Activated CD4-positive, alpha-beta T cell treated with anti-CD3 and anti-CD28 coated beads for 4 hours (primary cell): ENCODE measurements at regions not wholly inside any gene's neighbourhood (a gene's known extent, or its start where the extent isn't known, plus 50 kb on each side); places are given as distances from the start of the nearest gene placed in this dataset.
"Not testable (repeated sequence)": the region's sequence is repeated elsewhere in the genome, so short reads cannot be mapped to it uniquely, and the experiment has no call there.

Source experiments
- DNase-seq, 2 donors: peaks; one replicate each; pipeline ENCODE4 v3.0.0-alpha.2; 2020

DNA sequence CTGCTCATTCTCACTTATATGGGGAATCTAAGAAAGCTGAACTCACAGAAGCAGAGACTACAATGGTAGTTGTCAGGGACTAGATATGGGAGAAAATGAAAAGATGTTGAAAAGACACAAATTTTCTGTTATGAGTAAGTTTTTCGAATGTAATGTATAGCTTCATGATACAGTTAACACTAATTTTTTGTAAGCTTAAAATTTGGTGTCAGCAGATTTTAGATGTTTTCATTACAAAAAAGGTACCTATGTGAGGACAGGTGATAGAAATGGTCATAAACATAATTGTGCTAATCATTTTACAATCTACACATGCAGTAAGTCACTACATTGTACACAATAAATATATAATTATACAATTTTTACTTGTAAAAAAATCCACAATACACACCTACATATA is 286.6 kb downstream of the ZNF33B start:
- no peak for DNase-seq

DNA sequence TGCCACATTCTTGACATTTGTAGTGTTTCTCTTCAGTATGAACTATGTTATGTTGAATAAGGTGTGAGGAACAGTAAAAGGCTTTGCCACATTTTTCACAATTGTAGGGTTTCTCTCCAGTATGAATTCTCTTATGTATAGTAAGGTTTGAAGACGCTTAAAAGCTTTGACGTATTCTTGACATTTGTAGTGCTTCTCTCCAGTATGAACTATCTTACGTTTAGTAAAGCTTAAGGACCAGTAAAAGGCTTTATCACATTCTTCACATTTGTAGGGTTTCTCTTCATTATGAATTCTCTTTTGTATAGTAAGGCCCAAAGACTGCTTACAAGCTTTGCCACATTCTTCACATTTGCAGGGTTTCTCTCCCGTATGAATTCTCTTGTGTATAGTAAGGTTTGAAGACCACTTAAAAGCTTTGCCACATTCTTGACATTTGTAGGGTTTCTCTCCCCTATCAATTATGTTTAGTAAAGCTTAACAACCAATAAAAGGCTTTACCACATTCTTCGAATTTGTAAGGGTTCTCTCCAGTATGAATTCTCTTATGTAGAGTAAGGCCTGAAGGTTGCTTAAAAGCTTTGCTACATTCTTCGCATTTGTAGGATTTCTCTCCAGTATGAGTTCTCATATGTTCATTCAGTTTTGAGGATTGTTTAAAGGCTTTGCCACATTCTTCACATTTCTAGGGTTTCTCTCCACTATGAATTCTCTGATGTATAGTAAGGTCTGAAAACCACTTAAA is 301.6 kb downstream of the ZNF33B start:
- DNase-seq, result not testable (repeated sequence)

DNA sequence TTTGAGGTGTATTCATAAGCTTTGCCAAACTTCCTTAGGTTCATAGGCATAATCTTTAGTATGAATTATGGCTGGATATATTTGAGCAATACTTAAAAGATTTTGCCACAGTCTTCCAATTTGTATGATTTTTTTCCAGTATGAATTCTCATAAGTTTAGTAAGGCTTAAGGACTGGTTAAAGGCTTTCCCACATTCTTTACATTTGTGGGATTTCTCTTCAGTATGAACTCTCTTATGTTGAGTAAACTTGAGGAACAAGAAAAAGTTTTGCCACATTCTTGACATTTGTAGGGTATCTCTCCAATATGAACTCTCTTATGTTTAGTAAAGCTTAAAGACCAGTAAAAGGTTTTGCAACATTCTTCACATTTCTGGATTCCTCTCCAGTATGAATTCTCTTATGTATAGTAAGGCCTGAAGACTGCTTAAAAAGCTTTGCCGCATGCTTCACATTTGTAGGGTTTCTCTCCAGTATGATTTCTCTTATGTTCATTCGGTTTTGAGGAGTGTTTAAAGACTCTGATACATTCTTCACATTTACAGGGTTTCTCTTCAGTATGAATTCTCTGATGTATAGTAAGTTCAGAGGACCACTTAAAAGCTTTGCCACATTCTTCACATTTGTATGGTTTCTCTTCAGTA is 302.6 kb downstream of the ZNF33B start:
- not testable (repeated sequence) for DNase-seq

DNA sequence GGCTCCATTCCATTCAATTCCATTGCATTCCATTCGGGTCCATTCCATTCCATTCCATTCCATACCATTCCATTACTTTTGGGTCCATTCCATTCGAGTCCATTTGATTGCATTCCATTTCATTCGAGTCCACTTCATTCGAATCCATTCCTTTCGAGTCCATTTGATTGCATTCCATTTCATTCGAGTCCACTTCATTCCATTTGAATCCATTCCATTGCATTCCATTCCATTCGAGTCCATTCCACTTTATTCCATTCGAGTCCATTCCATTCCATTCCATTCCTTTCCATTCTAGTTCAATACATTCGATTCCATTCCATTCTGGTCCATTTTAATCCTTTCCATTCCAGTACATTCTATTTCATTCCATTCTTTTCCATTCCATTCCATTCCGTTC is 334.0 kb downstream of the ZNF33B start:
- no peak for DNase-seq

DNA sequence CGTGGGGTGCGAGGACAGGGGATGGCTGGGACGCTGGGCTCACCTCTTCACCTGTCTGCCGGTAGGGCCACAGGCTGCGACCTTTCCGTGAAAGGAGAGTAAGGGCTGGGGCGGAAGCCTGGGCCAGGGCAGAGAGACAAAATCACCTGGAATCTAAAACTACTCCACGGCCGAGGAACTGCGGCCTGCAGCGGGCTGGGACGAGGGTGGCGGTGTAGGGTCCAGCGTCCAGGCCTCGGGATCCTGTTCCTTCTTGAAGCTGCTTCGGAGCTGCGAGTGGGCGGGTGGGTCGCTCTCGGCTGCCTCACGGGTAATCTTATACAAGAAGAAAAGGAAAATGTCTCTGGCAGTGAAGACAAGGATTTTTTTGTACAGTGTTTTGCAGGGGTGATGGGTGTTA is 356.5 kb downstream of the ZNF33B start:
- not testable (repeated sequence) for DNase-seq

DNA sequence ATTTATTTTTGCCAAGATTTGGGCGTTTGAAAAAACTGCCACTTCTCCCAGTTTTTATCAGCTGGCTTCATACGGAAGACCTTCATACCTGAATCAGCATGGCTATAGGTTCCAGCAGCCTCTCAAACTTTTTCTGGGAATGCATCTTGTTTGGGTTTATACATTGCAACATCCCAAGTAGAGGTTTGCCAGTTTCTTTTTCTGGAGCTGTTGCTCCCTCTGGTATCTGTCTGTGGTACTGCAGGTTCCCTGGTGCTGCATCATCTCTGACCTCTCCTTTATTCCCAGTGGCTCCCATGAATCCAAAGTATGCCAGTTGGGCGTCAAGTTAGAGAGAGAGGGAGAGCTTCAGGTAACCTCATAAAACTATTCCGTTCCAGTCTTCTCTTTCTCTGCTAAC is 368.6 kb downstream of the ZNF33B start:
- not testable (repeated sequence) for DNase-seq

DNA sequence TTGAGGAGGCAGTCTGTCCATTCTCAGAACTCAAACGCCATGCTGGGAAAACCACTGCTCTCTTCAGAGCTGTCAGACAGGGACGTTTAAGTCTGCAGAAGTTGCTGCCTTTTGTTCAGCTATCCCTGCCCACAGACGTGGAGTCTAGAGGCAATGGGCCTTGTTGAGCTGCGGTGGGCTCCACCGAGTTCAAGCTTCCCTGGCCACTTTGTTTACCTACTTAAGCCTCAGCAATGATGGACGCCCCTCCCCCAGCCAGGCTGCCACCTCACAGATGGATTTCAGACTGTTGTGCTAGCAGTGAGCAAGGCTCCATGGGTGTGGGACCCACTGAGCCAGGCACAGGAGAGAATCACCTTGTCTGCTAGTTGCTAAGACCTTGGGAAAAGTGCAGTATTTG is 375.1 kb downstream of the ZNF33B start:
- not testable (repeated sequence) for DNase-seq

DNA sequence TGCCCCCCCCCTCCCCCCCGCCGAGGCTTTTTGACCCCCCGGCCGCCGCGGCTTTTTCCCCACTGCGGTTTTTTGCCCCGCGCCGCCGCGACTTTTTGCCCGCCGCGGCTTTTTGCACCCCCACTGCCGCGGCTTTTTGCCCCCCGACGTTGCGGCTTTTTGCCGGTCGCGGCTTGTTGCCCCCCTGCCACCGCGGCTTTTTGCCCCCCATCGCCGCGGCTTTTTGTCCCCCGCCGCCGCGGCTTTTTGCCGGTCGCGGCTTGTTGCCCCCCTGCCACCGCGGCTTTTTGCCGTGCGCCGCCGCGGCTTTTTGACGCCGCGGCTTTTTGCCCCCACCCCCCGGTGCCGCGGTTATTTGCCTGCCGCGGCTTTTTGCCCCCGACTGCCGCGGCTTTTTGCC is 395.4 kb downstream of the ZNF33B start:
- DNase-seq, result not testable (repeated sequence)

DNA sequence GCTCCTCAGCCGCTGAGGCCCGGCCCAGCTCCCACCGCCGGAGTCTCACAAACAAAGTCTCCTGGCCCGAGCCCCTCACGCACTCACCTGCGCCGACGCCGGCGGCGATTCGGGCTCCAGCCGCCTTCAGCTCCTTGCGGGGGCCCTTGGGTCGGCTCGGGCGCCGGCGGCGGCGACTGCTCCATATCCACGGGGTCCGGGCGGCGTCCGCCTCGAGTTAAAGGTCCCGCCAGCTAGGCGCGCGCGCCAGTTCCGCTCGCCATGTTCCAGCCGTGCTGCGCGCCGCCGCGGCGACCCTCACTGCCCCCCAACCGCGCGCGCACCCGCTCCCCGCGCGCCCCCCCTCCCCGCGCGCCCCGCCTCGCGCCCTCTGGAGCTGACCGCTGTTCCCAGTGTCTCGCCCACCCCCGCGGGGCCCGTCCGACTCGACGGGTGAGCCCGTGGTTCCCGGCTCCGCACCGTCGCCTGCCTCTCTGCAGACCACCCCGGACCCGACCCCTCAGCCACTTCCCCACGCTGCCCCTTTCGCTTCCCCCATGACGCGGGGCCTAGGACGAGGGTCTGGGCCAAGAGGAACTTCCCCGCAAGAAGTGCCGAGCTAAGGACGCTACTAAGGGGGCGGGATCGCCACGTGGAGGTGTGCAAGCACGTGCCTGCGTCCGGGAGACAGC is 396.1 kb downstream of the ZNF33B start:
- DNase-seq, result no peak

DNA sequence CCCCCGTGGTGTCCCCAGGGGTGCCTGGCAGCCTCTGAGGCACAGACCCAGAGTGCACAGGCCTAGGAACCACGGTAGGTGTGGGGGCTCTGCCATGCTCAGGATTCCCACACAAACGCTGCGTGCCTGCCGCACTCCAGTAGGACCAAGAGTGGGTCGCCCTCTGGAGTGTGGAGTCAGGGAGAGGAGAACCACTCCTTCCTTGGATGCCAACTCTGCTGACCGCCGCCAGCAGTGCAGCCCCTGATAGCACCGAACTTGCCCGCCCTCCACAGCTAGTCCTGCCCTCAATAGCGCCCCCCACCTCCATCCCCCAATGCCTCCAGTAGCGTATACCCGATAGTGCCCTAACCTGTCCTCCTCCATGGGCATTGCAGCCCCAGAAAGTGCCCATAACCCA is 402.0 kb downstream of the ZNF33B start:
- DNase-seq, result not testable (repeated sequence)

DNA sequence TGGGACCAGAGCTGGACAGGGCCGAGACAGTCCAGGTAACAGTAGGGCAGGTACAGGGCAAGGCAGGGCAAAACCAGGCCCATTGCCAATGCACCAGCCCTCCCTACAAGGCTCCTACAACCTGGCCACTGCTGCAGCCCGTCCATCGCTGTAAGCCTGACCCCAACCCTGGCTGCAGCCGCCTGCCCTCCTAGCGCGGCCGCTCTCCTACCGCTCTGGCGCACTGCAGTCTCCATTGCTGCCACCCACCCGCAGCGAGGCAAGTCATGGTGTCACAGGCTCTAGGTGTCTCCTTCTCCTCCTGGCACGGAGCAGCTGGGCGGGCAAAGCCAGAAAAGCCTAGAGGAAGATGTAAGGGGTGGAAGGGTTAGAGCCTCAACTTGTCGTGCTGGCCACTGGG is 402.6 kb downstream of the ZNF33B start:
- DNase-seq, result not testable (repeated sequence)

DNA sequence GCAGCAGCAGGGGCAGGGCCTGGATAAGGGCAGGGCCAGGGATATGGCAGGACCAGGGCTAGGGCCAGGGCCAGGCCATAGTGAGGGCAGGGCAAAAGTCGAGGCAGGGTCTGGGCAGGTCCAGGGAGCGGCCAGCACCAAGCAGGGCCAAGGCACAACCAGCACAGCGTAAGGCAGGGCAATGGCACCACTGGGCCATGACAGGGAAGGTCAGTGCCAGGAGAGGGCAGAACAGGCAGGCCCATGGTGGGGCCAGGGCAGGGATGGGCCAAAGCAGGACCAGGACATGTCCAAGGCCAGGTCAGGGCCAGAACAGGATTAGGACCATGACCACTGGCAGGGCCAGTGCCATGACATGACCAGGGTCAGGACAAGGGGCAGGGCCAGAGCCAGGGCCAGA is 403.1 kb downstream of the ZNF33B start:
- DNase-seq, result not testable (repeated sequence)

DNA sequence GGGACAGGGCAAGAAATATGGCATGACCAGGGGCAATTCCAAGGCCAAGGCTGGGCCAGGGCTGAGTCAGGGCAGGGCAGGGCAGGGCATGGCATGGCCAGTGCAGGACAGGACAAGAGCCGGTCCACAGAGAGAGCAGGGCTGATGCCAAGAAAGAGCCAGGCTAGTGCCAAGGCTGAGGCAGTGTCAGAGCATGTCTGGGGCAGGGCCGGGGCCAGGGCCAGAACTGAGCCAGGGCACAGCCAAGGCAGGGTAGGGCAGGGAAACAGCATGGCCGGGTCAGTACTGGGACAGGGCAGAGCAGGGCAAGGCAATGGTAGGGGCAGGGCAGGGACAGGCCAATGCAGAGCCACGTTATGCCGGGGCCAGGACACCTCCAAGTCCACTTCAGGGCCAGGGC is 403.9 kb downstream of the ZNF33B start:
- not testable (repeated sequence) for DNase-seq

DNA sequence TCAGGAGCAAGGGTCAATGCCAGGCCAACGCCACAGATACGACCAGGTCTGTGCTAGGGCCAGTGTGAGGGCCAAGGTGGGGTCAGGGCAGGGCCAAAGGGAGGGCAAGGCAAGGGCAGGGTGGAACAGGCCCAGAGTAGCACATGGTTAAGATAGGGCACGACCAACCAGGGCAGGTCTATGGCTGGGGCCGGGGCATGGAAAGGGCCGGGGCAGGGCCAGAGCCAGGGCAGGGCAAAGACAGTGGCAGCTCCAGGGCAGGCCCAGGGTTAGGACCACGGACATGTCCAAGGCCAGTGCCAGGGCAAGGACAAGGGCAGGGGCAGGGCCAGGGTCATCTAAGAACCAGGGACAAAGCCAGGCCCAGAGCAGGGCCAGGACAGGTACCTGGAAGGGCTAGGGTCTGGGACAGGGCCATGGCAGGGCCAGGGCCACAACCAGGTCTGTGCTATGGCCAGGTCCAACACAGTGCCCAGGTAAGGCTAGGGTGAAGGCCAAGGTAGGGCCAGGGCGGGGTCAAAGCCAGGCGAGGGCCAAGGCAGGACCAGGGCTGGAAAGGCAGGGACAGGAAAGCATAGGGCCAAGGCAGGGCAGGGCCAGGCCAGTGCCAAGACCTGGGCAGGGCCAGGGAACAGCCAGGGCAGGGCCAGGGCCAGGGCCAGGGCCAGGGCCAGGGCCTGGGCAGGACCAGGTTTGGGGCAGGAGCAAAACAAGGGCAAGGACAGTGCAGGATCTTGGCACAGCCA is 404.7 kb downstream of the ZNF33B start:
- not testable (repeated sequence) for DNase-seq

DNA sequence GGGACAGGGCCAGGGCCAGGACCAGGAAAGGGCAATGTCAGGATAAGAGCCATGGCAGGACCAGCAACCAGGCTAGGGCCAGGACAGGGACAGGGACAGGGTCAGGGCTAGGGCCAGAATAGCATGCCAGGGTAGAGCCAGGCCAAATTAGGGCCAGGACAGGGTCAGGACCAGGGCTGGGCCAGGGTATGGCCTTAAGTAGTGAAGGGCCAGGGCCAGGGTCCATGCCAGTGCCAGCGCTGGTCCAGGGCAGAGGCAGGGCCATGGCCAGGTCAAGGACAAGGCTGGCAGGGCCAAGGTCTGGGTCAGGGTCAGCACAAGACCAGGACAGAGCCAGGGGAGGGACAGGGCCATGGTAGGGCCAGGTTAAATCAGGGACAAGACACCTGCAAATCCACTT is 405.4 kb downstream of the ZNF33B start:
- DNase-seq, result not testable (repeated sequence)

DNA sequence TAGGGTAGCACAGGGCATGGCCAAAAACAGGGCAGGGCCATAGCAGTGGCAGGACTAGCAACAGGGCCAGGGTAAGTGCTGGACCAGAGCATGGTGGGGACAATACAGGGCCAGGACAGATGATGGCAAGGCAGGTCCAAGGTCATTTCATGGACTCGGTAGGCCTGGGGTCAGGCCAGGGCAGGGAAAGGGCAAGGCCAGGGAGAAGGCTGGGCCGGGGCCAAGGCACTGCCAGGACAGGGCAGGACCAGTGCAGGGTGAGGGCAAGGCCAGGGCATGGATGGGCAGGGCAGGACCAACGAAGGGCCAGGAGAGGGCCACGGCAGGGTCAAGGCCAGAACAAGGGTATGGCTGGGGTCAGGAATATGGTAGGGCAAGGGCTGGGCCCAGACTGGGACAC is 407.6 kb downstream of the ZNF33B start:
- DNase-seq, result not testable (repeated sequence)

DNA sequence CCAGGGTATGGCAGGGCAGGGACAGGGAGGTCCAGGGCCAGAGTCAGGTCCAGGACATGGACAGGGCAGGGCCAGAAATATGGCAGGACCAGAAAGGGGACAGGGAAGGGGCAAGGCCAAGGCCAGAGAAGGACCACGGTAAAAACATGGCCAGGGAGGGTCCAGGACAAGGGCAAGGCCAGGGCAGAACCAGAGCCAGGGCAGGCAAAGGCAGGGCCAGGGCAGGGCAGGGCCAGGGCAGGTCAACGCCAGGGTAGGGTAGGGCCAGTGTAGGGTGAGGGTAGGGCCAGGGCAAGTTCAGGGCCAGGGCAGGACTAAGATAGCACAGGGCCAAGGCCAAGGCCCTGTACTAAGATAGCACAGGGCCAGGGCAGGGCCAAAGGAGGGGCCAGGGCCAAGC is 408.3 kb downstream of the ZNF33B start:
- not testable (repeated sequence) for DNase-seq

DNA sequence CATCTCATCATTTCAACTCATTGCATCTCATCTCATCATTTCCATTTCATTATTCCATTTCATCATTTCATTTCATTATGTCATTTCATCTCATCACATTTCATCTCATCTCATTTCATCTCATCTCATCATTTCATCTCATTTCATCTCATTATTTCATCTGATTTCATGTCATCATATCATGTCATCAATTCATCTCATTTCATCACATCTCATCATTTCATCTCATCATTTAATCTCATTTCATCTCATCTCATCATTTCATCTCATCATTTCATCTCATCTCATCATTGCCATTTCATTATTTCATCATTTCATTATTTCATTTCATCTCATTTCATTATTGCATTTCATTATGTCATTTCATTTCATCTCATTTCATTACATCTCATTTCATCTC is 410.5 kb downstream of the ZNF33B start:
- DNase-seq, result not testable (repeated sequence)

DNA sequence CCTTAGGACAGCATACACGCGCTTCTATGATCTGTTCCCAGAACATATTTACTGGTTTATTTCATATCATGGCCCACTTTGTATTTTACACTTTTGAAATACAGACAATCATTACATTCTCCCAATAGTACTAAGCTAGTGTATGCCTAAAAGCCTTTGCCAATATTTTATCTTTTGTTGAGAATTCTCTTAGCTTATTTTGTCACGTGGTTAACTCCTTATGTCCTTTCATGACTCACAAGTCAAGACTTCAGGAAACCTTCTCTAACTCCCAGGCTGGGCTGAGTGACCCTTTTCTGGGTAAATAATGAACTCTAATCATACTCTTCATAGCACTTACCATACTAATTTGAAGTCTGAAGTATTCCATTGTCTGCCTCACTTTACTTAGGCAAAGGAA is 444.8 kb downstream of the ZNF33B start:
- not testable (repeated sequence) for DNase-seq

DNA sequence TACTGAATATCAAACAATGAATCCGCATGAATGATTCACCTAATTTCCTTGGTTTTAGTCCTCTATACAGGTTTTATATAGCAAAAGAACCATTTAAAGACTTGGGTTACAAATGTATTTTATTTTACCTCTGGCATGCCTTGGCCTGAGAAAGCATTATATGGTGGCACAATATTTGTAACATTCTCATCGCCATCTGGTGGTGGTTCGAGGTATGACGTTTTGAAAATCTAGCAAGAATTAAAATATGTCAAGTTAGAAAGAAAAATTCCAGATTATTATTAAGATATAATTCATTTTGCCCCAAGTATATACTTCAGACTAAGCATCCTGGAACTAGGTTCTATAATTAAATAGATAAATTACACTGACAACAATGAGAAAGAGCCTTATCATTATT is 445.9 kb downstream of the ZNF33B start:
- DNase-seq, result peak in 1 of 2 donors; percentile 20

DNA sequence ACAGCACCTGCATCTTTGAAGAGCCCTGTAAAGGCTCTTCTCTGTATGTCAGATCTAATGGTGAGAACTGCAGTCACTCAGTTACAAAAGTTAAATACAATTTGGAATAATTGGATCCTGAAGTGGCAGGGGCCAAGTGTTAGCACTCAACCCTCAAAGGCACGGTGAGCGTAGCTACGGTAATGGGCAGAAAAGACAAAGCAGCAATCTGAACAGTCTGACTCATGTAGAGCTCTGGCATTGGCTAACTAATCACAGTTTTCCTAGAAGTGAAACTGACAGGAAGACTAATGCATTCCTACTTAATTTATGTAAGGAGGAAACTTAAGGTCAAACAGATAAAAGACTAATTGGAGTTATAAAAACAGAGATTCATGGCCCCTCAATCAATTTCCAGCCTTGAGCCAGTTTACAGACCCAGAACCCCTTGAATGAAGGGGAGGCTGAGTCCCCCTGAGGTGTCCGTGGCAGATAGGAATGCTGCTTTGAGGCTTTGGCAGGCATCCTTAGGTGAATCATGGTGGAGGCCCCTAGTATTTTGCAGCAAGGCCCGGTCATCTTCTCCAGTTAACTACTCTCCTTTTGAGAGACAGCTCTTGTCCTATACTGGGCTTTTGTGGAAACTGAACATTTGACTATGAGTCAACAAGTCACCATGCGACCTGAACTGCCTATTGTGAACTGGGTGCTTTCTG is 450.7 kb downstream of the ZNF33B start:
- DNase-seq, result not testable (repeated sequence)
